ENCODE measurements at regions not wholly inside any gene's neighbourhood (a gene's known extent, or its start where the extent isn't known, plus 50 kb on each side); places are given as distances from the start of the nearest gene placed in this dataset.
"Not testable (repeated sequence)": the region's sequence is repeated elsewhere in the genome, so short reads cannot be mapped to it uniquely, and the experiment has no call there.

DNA sequence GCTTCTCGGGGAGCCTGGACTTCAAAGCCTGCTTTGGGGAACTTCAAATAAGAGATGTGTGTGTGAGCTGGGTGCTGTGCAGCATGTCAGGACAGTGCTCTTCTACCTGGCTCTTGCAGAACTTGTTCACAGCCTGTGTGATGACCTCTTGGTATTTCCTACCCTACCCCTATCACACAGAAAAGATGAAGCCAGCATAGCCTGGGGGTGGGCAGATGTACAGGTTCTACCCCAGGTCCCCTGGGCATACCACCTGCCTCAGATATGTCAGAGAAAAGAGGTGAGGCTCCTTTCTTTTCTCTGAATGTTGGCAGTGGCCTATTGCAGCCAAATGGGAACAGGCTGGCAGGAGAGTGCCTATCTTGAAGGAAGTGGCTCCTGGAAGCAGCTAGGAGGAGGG lies 111.7 kb upstream of the ALG10B start:
- DNase-seq (no peak), ATAC-seq (no peak)
- intact Hi-C loops (cut with DNase I) = no loop called here

- ATAC-seq (no peak), DNase-seq (no peak)
- intact Hi-C loops (cut with DNase I) = no loop called here
These were observed 94.6 kb upstream of the ALG10B start for GRCh38 chr12:38222011-38222410.

GRCh38 chr12:38238328-38238727 lies 78.2 kb upstream of the ALG10B start:
- intact Hi-C loops (cut with DNase I); ATAC-seq; DNase-seq: not testable (repeated sequence)

DNA sequence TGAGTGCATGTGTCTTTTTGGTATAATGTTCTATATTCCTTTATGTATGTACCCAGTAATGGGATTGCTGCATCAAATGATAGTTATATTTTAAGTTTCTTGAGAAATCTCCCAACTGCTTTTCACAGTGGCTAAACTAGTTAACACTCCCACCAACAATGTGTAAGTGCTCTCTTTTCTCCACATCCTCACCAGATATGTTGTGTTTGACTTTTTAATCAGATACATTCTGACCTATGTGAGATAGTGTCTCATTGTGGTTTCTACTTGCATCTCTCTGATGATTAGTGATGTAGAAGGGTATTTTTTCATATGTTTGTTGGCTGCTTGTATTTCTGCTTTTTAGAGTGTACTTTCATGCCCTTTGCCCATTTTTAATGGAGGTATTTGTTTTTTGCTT lies 62.8 kb upstream of the ALG10B start:
- ATAC-seq (no peak), DNase-seq (no peak)
- intact Hi-C loops (cut with DNase I) = no loop called here

DNA sequence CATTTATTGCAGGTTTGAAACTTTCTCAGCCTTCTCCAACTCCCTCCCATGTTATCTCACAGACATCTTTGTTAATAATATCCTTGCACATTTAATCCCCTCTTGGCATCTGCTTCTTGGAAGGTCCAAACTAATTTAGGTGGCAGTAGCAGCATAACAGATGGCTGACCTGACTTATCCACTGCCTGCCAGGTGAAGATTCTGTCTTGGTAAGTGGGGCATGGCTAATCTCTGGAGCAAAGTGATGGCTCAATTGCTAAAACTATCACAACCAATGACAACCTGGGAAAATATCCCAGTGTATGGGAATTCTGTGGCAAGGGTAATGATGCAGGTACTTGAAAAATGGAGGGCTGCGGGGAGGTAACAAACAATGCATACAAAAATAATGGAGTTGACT lies 58.2 kb upstream of the ALG10B start:
- intact Hi-C loops (cut with DNase I) = no loop called here
- ATAC-seq (no peak), DNase-seq (no peak)
